Thyroid gland (tissue), 4 donors: ENCODE measurements at regions not wholly inside any gene's neighbourhood (a gene's known extent, or its start where the extent isn't known, plus 50 kb on each side); places are given as distances from the start of the nearest gene placed in this dataset.

ENCODE experiments used
- POLR2A ChIP-seq, 2 donors: fragments of 450-650 bp; IDR thresholded peaks; one replicate each; pipeline ENCODE4 v1.6.1; 2017; ENCODE audit warnings: antibody characterized with exemption in 2 of 2, mild to moderate bottlenecking in 2 of 2, moderate library complexity in 1 of 2
- TF ChIP-seq, protein P1 (sequence below), 6 experiments: fragments of 200-600 bp in 3 of 6; fragments of 450-650 bp in 3 of 6; sonication (generic) in 3 of 6; IDR thresholded peaks; one replicate each; pipeline ENCODE4 v1.5.1; 2016 to 2019; ENCODE audit warnings: antibody characterized with exemption in 6 of 6, mild to moderate bottlenecking in 2 of 6, inconsistent platforms in 1 of 6, moderate library complexity in 1 of 6

DNA sequence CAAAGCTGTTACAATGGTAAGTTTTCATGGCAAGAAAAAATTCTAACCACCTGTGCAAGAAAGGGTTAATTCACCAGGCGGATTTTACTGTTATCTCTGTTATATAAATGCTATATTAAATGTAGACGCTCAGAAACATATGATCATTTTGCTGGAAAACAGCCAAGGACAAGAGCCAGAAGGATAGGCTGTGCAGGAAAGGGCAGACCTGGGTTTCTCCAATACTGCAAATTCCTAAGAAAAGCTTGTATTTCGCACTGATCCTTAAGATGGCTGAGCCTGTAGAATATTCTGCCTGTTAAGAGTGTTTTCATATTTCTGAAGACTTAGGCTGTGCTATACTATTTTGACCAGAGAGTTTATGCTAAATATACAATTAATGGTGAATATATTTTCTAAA lies 564.1 kb upstream of the KCND2 start:
- TF ChIP-seq, protein P1, sequence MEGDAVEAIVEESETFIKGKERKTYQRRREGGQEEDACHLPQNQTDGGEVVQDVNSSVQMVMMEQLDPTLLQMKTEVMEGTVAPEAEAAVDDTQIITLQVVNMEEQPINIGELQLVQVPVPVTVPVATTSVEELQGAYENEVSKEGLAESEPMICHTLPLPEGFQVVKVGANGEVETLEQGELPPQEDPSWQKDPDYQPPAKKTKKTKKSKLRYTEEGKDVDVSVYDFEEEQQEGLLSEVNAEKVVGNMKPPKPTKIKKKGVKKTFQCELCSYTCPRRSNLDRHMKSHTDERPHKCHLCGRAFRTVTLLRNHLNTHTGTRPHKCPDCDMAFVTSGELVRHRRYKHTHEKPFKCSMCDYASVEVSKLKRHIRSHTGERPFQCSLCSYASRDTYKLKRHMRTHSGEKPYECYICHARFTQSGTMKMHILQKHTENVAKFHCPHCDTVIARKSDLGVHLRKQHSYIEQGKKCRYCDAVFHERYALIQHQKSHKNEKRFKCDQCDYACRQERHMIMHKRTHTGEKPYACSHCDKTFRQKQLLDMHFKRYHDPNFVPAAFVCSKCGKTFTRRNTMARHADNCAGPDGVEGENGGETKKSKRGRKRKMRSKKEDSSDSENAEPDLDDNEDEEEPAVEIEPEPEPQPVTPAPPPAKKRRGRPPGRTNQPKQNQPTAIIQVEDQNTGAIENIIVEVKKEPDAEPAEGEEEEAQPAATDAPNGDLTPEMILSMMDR (IDR thresholded peaks at IDR 0.05): no peak
- TF ChIP-seq POLR2A (IDR thresholded peaks at IDR 0.05): no peak
